SK-N-SH (cell line): ENCODE measurements at regions not wholly inside any gene's neighbourhood (a gene's known extent, or its start where the extent isn't known, plus 50 kb on each side); places are given as distances from the start of the nearest gene placed in this dataset.

ENCODE experiments used
- CTCF ChIP-seq: fragments of 200-600 bp; sonication (generic); IDR thresholded peaks from 2 replicates; pipeline ENCODE4 v1.6.1; 2017; ENCODE audit warnings: antibody characterized with exemption, mild to moderate bottlenecking, moderate library complexity
- JUND ChIP-seq: IDR thresholded peaks from 2 replicates; pipeline ENCODE4 v1.4.0; 2012
- MXI1 ChIP-seq: IDR thresholded peaks from 2 replicates; pipeline ENCODE4 v1.6.1; 2012; ENCODE audit warnings: mild to moderate bottlenecking, low read depth, low read length, improper control_type of control experiment
- NFIC ChIP-seq: IDR thresholded peaks from 2 replicates; pipeline ENCODE4 v1.4.0; 2012; ENCODE audit warnings: borderline replicate concordance
- POLR2AphosphoS5 ChIP-seq: IDR thresholded peaks from 2 replicates; pipeline ENCODE4 v1.6.1; 2012; ENCODE audit warnings: low read depth, low read length
- REST ChIP-seq: IDR thresholded peaks from 2 replicates; pipeline ENCODE4 v1.6.1; 2012; ENCODE audit warnings: mild to moderate bottlenecking, low read depth, low read length, moderate library complexity
- TF ChIP-seq, protein P1 (sequence below): fragments of 150-350 bp; IDR thresholded peaks from 2 replicates; pipeline ENCODE4 v1.6.1; 2016; ENCODE audit warnings: mild to moderate bottlenecking, low read depth, low read length
- TF ChIP-seq, protein P2 (sequence below): IDR thresholded peaks from 2 replicates; pipeline ENCODE4 v1.4.0; 2012; ENCODE audit warnings: low read depth, borderline replicate concordance

- TF ChIP-seq, protein P1, sequence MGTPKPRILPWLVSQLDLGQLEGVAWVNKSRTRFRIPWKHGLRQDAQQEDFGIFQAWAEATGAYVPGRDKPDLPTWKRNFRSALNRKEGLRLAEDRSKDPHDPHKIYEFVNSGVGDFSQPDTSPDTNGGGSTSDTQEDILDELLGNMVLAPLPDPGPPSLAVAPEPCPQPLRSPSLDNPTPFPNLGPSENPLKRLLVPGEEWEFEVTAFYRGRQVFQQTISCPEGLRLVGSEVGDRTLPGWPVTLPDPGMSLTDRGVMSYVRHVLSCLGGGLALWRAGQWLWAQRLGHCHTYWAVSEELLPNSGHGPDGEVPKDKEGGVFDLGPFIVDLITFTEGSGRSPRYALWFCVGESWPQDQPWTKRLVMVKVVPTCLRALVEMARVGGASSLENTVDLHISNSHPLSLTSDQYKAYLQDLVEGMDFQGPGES, result no peak
- TF ChIP-seq POLR2AphosphoS5, result no peak
- TF ChIP-seq JUND, result no peak
- TF ChIP-seq CTCF, result no peak
- TF ChIP-seq, protein P2, sequence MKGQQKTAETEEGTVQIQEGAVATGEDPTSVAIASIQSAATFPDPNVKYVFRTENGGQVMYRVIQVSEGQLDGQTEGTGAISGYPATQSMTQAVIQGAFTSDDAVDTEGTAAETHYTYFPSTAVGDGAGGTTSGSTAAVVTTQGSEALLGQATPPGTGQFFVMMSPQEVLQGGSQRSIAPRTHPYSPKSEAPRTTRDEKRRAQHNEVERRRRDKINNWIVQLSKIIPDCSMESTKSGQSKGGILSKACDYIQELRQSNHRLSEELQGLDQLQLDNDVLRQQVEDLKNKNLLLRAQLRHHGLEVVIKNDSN, result no peak
- no peak for TF ChIP-seq REST
- TF ChIP-seq MXI1, result no peak
- TF ChIP-seq NFIC, result no peak
These were observed 77.6 kb upstream of the FUCA2 start for GRCh38 chr6:143589162-143589561.
